ENCODE measurements at regions not wholly inside any gene's neighbourhood (a gene's known extent, or its start where the extent isn't known, plus 50 kb on each side); places are given as distances from the start of the nearest gene placed in this dataset.
"Not testable (repeated sequence)": the region's sequence is repeated elsewhere in the genome, so short reads cannot be mapped to it uniquely, and the experiment has no call there.

DNA sequence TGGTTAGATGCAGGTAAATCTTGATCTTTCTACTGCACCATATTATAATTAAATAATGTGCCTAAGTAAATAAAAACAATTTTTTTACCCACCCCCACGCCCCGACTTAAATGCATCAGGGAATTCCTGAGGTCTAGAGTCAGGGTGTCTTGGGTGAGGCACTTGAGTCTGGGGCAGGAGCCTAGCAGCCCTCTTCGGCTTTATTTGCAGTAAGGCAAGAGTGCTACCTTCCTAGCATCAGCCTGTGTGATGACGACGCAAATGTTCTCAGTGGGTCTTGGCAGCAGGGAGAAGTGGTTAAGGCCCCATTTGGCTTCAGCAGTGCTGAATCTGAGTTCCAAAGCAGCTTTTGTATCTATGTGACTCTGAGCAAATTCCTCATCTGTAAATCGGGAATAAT, 88.7 kb downstream of the POLR2M start:
- Mint-ChIP-seq H3K36me3 (no peaks in the 10 kb centered on the region), H3K4me1 (ENCODE audit: low read depth) (no peaks in the 10 kb centered on the region), H3K27me3 (peaks cover 7% of the 10 kb centered on the region), H3K9me3 (no peaks in the 10 kb centered on the region), H3K4me3 (no peak overlapping the region), H3K27ac (no peak overlapping the region)
- intact Hi-C loops (cut with micrococcal nuclease) = no loop called here
- no peak for DNase-seq
- CTCF ChIA-PET = no interaction called here
- POLR2A ChIA-PET = no interaction called here

DNA sequence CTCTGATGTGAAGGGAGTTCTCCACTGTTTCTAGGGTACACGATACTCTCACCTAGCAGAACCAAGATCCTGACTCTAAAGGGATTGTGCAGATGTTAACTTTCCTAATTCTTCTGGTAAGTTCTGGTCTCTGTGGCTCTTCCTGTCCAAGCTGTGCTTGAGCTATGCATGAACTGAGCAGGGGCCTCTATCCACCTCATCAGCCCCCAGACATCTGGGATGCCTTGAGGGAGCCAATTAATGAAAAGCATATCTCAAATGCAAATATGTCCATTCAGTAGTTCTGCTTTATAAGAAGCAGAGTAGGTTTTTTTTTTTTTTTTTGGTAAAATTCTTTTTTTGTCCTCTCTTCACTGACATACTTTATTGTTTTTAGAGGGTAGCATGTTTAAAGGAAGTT, 89.6 kb downstream of the POLR2M start:
- no peak for DNase-seq
- POLR2A ChIA-PET = no interaction called here
- H3K4me3 Mint-ChIP-seq = no peak overlapping the region
- H3K9me3 Mint-ChIP-seq = no peaks in the 10 kb centered on the region
- intact Hi-C loops (cut with micrococcal nuclease) = no loop called here
- H3K4me1 Mint-ChIP-seq (ENCODE audit: low read depth) = no peaks in the 10 kb centered on the region
- no peaks in the 10 kb centered on the region for H3K36me3 Mint-ChIP-seq
- no peak overlapping the region for H3K27ac Mint-ChIP-seq
- CTCF ChIA-PET = no interaction called here
- H3K27me3 Mint-ChIP-seq = peaks cover 7% of the 10 kb centered on the region

- Mint-ChIP-seq H3K4me1 (ENCODE audit: low read depth) (no peaks in the 10 kb centered on the region), H3K27me3 (peaks cover 7% of the 10 kb centered on the region), H3K27ac (no peak overlapping the region), H3K4me3 (no peak overlapping the region), H3K9me3 (no peaks in the 10 kb centered on the region), H3K36me3 (no peaks in the 10 kb centered on the region)
- ChIA-PET CTCF (interaction anchor here (1.3 kb wide), 1 partner anchor 69 kb away, joined by 3 read pairs; no protein-coding TSS in a partner anchor), POLR2A (no interaction called here)
- DNase-seq = no peak
- intact Hi-C loops (cut with micrococcal nuclease) = no loop called here
Observed at GRCh38 chr15:57797110-57797509, 90.6 kb downstream of the POLR2M start.

GRCh38 chr15:57797568-57798267, 91.2 kb downstream of the POLR2M start:
- no peaks in the 10 kb centered on the region for H3K4me1 Mint-ChIP-seq (ENCODE audit: low read depth)
- no peak overlapping the region for H3K4me3 Mint-ChIP-seq
- CTCF ChIA-PET = interaction anchor here (1.3 kb wide), 1 partner anchor 68 kb away, joined by 3 read pairs; no protein-coding TSS in a partner anchor
- no peak overlapping the region for H3K27ac Mint-ChIP-seq
- no peaks in the 10 kb centered on the region for H3K9me3 Mint-ChIP-seq
- intact Hi-C loops (cut with micrococcal nuclease) = no loop called here
- H3K27me3 Mint-ChIP-seq = peaks cover 7% of the 10 kb centered on the region
- no peak for DNase-seq
- no peaks in the 10 kb centered on the region for H3K36me3 Mint-ChIP-seq
- POLR2A ChIA-PET = no interaction called here

DNA sequence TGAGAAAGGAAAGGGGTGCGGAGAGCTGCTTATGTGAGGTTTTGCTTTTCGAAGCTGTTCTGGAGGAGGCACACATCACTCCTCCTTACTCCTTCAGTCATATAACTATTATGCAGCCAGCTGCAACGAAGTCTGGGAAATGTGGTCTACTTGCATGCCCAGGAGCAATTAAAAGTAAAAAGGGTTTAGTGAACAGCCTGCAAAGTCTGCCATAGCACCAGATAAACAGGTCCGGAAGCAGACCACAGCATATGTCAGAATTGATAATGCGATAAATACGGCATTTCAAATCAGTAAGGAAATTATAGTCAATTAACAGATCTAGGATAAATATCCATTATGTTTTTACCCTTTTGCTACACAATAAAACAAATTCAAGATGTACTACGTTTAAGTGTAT, 99.5 kb downstream of the POLR2M start:
- Mint-ChIP-seq H3K36me3 (no peaks in the 10 kb centered on the region), H3K4me3 (no peak overlapping the region), H3K27ac (no peak overlapping the region), H3K9me3 (no peaks in the 10 kb centered on the region), H3K27me3 (peaks cover 4% of the 10 kb centered on the region), H3K4me1 (ENCODE audit: low read depth) (no peaks in the 10 kb centered on the region)
- CTCF ChIA-PET = no interaction called here
- DNase-seq = no peak
- POLR2A ChIA-PET = interaction anchor here (0.7 kb wide), 1 partner anchor 870 kb away, joined by 3 read pairs; no protein-coding TSS in a partner anchor
- intact Hi-C loops (cut with micrococcal nuclease) = no loop called here

GRCh38 chr15:57809285-57809684, 102.8 kb downstream of the POLR2M start:
- CTCF ChIA-PET; DNase-seq; POLR2A ChIA-PET; H3K9me3 Mint-ChIP-seq; H3K27ac Mint-ChIP-seq; H3K36me3 Mint-ChIP-seq; H3K4me1 Mint-ChIP-seq (ENCODE audit: low read depth); intact Hi-C loops (cut with micrococcal nuclease); H3K4me3 Mint-ChIP-seq: not testable (repeated sequence)
- peaks cover 12% of the 10 kb centered on the region for H3K27me3 Mint-ChIP-seq

DNA sequence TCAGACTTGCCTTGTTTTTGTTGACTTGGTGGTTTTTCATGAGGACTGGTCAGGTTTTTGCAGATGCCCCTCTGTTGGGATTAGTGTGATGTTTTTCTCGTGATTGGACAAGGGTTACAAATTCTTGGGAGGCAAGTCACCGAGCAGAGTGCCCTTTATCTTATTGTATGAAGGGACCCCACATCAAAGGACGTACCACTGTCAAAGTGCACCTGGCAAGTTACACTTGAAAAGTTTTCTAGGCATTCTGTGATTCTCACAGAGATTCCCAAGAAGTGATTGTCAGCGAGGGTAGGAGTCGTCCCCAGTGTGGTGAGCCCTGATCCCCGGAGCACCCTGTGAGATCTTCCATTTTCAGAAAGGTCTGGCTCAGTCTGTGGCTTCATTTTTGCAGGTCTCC, 110.1 kb downstream of the POLR2M start:
- H3K36me3 Mint-ChIP-seq = no peaks in the 10 kb centered on the region
- H3K9me3 Mint-ChIP-seq = no peaks in the 10 kb centered on the region
- ChIA-PET CTCF (interaction anchor here (0.8 kb wide), 1 partner anchor 44 kb away, joined by 3 read pairs; no protein-coding TSS in a partner anchor), POLR2A (no interaction called here)
- DNase-seq = no peak
- peaks cover 26% of the 10 kb centered on the region for H3K27me3 Mint-ChIP-seq
- H3K27ac Mint-ChIP-seq = no peak overlapping the region
- no peaks in the 10 kb centered on the region for H3K4me1 Mint-ChIP-seq (ENCODE audit: low read depth)
- intact Hi-C loops (cut with micrococcal nuclease) = no loop called here
- no peak overlapping the region for H3K4me3 Mint-ChIP-seq

DNA sequence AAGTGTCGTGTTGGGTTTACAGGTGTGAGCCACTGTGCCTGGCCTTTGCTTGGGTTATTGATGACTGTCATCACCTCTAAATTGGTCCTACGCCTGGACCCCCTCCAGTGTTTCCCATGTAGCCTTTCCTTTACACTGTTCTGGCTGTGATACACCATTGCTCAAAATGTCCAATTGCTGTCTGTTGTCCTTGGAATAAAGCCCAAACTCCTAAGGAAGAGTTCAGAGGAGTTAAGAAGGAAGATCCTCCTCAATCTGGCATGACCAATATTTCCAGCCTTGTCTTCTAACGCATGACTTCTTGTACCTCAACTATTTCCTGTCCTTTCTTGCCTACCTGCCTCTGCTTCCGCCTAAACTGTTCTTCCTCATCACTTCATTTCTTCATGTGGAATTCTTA, 113.1 kb downstream of the POLR2M start:
- intact Hi-C loops (cut with micrococcal nuclease) = no loop called here
- no peaks in the 10 kb centered on the region for H3K36me3 Mint-ChIP-seq
- no peak overlapping the region for H3K27ac Mint-ChIP-seq
- no peak overlapping the region for H3K4me3 Mint-ChIP-seq
- H3K4me1 Mint-ChIP-seq (ENCODE audit: low read depth) = no peaks in the 10 kb centered on the region
- CTCF ChIA-PET = interaction anchor here (0.5 kb wide), 1 partner anchor 249 kb away, joined by 3 read pairs; no protein-coding TSS in a partner anchor
- H3K9me3 Mint-ChIP-seq = no peaks in the 10 kb centered on the region
- H3K27me3 Mint-ChIP-seq = peaks cover 27% of the 10 kb centered on the region
- no peak for DNase-seq
- POLR2A ChIA-PET = no interaction called here

- Mint-ChIP-seq H3K27ac (no peak overlapping the region), H3K27me3 (peaks cover 27% of the 10 kb centered on the region), H3K4me3 (no peak overlapping the region)
Observed at GRCh38 chr15:57820119-57820518, 113.6 kb downstream of the POLR2M start.

GRCh38 chr15:57821826-57822225, 115.3 kb downstream of the POLR2M start:
- Mint-ChIP-seq H3K27ac (no peak overlapping the region), H3K9me3 (no peaks in the 10 kb centered on the region), H3K4me1 (ENCODE audit: low read depth) (no peaks in the 10 kb centered on the region), H3K36me3 (no peaks in the 10 kb centered on the region), H3K27me3 (peaks cover 20% of the 10 kb centered on the region), H3K4me3 (no peak overlapping the region)
- ChIA-PET POLR2A (no interaction called here), CTCF (no interaction called here)
- intact Hi-C loops (cut with micrococcal nuclease) = no loop called here
- DNase-seq = no peak

More at GRCh38 chr15:57820119-57820518, 113.6 kb downstream of the POLR2M start:
- DNase-seq = no peak
- Mint-ChIP-seq H3K9me3 (no peaks in the 10 kb centered on the region), H3K36me3 (no peaks in the 10 kb centered on the region), H3K4me1 (ENCODE audit: low read depth) (no peaks in the 10 kb centered on the region)
- ChIA-PET POLR2A (no interaction called here), CTCF (no interaction called here)
- intact Hi-C loops (cut with micrococcal nuclease) = no loop called here

GRCh38 chr15:57823325-57823882, 116.9 kb downstream of the POLR2M start:
- H3K4me3 Mint-ChIP-seq = no peak overlapping the region
- H3K4me1 Mint-ChIP-seq (ENCODE audit: low read depth) = no peaks in the 10 kb centered on the region
- ChIA-PET POLR2A (no interaction called here), CTCF (no interaction called here)
- H3K27ac Mint-ChIP-seq = no peak overlapping the region
- H3K27me3 Mint-ChIP-seq = peaks cover 23% of the 10 kb centered on the region
- intact Hi-C loops (cut with micrococcal nuclease) = no loop called here
- no peak for DNase-seq
- no peaks in the 10 kb centered on the region for H3K9me3 Mint-ChIP-seq
- H3K36me3 Mint-ChIP-seq = no peaks in the 10 kb centered on the region

- Mint-ChIP-seq H3K4me3 (no peak overlapping the region), H3K9me3 (no peaks in the 10 kb centered on the region), H3K4me1 (ENCODE audit: low read depth) (no peaks in the 10 kb centered on the region), H3K27ac (no peak overlapping the region), H3K36me3 (no peaks in the 10 kb centered on the region), H3K27me3 (peaks cover 26% of the 10 kb centered on the region)
- POLR2A ChIA-PET = no interaction called here
- CTCF ChIA-PET = no interaction called here
- DNase-seq = no peak
- intact Hi-C loops (cut with micrococcal nuclease) = no loop called here
Observed at GRCh38 chr15:57824186-57824585, 117.7 kb downstream of the POLR2M start.

- no peak overlapping the region for H3K4me3 Mint-ChIP-seq
- no peak overlapping the region for H3K27ac Mint-ChIP-seq
Observed at GRCh38 chr15:57827021-57827420, 120.5 kb downstream of the POLR2M start.

More at GRCh38 chr15:57827021-57827420, 120.5 kb downstream of the POLR2M start:
- H3K36me3 Mint-ChIP-seq = no peaks in the 10 kb centered on the region
- DNase-seq = no peak
- peaks cover 28% of the 10 kb centered on the region for H3K27me3 Mint-ChIP-seq
- POLR2A ChIA-PET = no interaction called here
- H3K4me1 Mint-ChIP-seq (ENCODE audit: low read depth) = no peaks in the 10 kb centered on the region
- intact Hi-C loops (cut with micrococcal nuclease) = no loop called here
- CTCF ChIA-PET = no interaction called here
- H3K9me3 Mint-ChIP-seq = no peaks in the 10 kb centered on the region
